ENCODE measurements at regions not wholly inside any gene's neighbourhood (a gene's known extent, or its start where the extent isn't known, plus 50 kb on each side); places are given as distances from the start of the nearest gene placed in this dataset.
"Not testable (repeated sequence)": the region's sequence is repeated elsewhere in the genome, so short reads cannot be mapped to it uniquely, and the experiment has no call there.

GRCh38 chr6:15905488-15906419 lies 223.1 kb upstream of the MYLIP start:
- DNase-seq (ENCODE audit: low read depth in 1 of 2, low spot score in 1 of 2) = no peak

- no peak for DNase-seq (ENCODE audit: low read depth in 1 of 2, low spot score in 1 of 2)
Measured at GRCh38 chr6:15904651-15905376, 224.1 kb upstream of the MYLIP start.

GRCh38 chr6:15901141-15902115 lies 227.5 kb upstream of the MYLIP start:
- DNase-seq (ENCODE audit: low read depth in 1 of 2, low spot score in 1 of 2) = peak in 1 of 2 donors; percentile 19

- no peak for DNase-seq (ENCODE audit: low read depth in 1 of 2, low spot score in 1 of 2)
Measured at GRCh38 chr6:15898693-15899092, 230.2 kb upstream of the MYLIP start.

GRCh38 chr6:15897063-15897876 lies 231.6 kb upstream of the MYLIP start:
- no peak for DNase-seq (ENCODE audit: low read depth in 1 of 2, low spot score in 1 of 2)

- DNase-seq (ENCODE audit: low read depth in 1 of 2, low spot score in 1 of 2) = no peak
Measured at GRCh38 chr6:15894973-15895725, 232.3 kb upstream of the DTNBP1 start.

GRCh38 chr6:15893556-15894253 lies 230.9 kb upstream of the DTNBP1 start:
- DNase-seq (ENCODE audit: low read depth in 1 of 2, low spot score in 1 of 2) = no peak

GRCh38 chr6:15892369-15892768 lies 229.5 kb upstream of the DTNBP1 start:
- no peak for DNase-seq (ENCODE audit: low read depth in 1 of 2, low spot score in 1 of 2)

- no peak for DNase-seq (ENCODE audit: low read depth in 1 of 2, low spot score in 1 of 2)
Measured at GRCh38 chr6:15888798-15889772, 226.3 kb upstream of the DTNBP1 start.

GRCh38 chr6:15887491-15888461 lies 224.9 kb upstream of the DTNBP1 start:
- DNase-seq (ENCODE audit: low read depth in 1 of 2, low spot score in 1 of 2) = no peak

- DNase-seq (ENCODE audit: low read depth in 1 of 2, low spot score in 1 of 2) = no peak
Measured at GRCh38 chr6:15885624-15886023, 222.8 kb upstream of the DTNBP1 start.

- not testable (repeated sequence) for DNase-seq (ENCODE audit: low read depth in 1 of 2, low spot score in 1 of 2)
Measured at GRCh38 chr6:15883593-15883992, 220.8 kb upstream of the DTNBP1 start.

- DNase-seq (ENCODE audit: low read depth in 1 of 2, low spot score in 1 of 2) = no peak
Measured at GRCh38 chr6:15882915-15883314, 220.1 kb upstream of the DTNBP1 start.

GRCh38 chr6:15882345-15882744 lies 219.5 kb upstream of the DTNBP1 start:
- no peak for DNase-seq (ENCODE audit: low read depth in 1 of 2, low spot score in 1 of 2)

- no peak for DNase-seq (ENCODE audit: low read depth in 1 of 2, low spot score in 1 of 2)
Measured at GRCh38 chr6:15881150-15881549, 218.3 kb upstream of the DTNBP1 start.

- DNase-seq (ENCODE audit: low read depth in 1 of 2, low spot score in 1 of 2) = no peak
Measured at GRCh38 chr6:15880262-15880973, 217.6 kb upstream of the DTNBP1 start.

All from activated CD4-positive, alpha-beta T cell treated with anti-CD3 and anti-CD28 coated beads, Interleukin-2, amount 50 U/mL, for 24 hours (primary cell).